K562 (cell line): ENCODE measurements at regions not wholly inside any gene's neighbourhood (a gene's known extent, or its start where the extent isn't known, plus 50 kb on each side); places are given as distances from the start of the nearest gene placed in this dataset.

Source experiments
- ARID1B ChIP-seq: fragments of 450-650 bp; IDR thresholded peaks from 2 replicates; pipeline ENCODE4 v1.6.1; 2016; ENCODE audit warnings: antibody characterized with exemption, mild to moderate bottlenecking, inconsistent platforms
- ARID2 ChIP-seq: fragments of 450-650 bp; IDR thresholded peaks from 2 replicates; pipeline ENCODE4 v1.6.1; 2017; ENCODE audit warnings: antibody characterized with exemption, mild to moderate bottlenecking
- CHD2 ChIP-seq: IDR thresholded peaks from 2 replicates; pipeline ENCODE4 v1.6.1; 2011; ENCODE audit warnings: low read depth, low read length
- CREBBP ChIP-seq: IDR thresholded peaks from one replicate; pipeline ENCODE4 v1.6.1; 2012; ENCODE audit warnings: low read depth, mild to moderate bottlenecking, control low read depth, inconsistent platforms, low read length
- EWSR1 ChIP-seq: fragments of 450-650 bp; IDR thresholded peaks from 2 replicates; pipeline ENCODE4 v1.6.1; 2018; ENCODE audit warnings: borderline replicate concordance, mild to moderate bottlenecking, low read depth, moderate library complexity; ENCODE audit not compliant: partially characterized antibody
- GABPA ChIP-seq: fragments of 200-800 bp; sonication (Bioruptor generic); conservative IDR thresholded peaks from 2 replicates; pipeline ENCODE4 v1.6.1; 2016; ENCODE audit warnings: low read depth, missing genetic modification characterization, missing compliant biosample characterization
- HMBOX1 ChIP-seq: sonication (generic); IDR thresholded peaks from 2 replicates; pipeline ENCODE4 v1.6.1; 2016
- IFI16 ChIP-seq: fragments of 250-450 bp; sonication (Bioruptor Pico); IDR thresholded peaks from 2 replicates; pipeline ENCODE4 v2.1.2; 2022; ENCODE audit warnings: mild to moderate bottlenecking, inconsistent platforms
- JUND ChIP-seq, 2 experiments: IDR thresholded peaks; 2 replicates in 1 of 2; 3 replicates in 1 of 2; pipeline ENCODE4 v1.6.1; 2011; ENCODE audit warnings: borderline replicate concordance in 2 of 2, low read depth in 2 of 2, low read length in 2 of 2, improper control_type of control experiment in 1 of 2, missing biosample characterization in 1 of 2, missing genetic modification characterization in 1 of 2, missing genetic modification reagents in 1 of 2
- KLF6 ChIP-seq: fragments of 250-450 bp; sonication (Bioruptor Pico); IDR thresholded peaks from 2 replicates; pipeline ENCODE4 v1.4.0; 2020; ENCODE audit warnings: mild to moderate bottlenecking, moderate library complexity, borderline replicate concordance
- NCOA1 ChIP-seq: fragments of 450-650 bp; IDR thresholded peaks from 2 replicates; pipeline ENCODE4 v1.6.1; 2016; ENCODE audit warnings: low read depth
- NCOR1 ChIP-seq: fragments of 450-650 bp; IDR thresholded peaks from 2 replicates; pipeline ENCODE4 v1.6.1; 2016; ENCODE audit warnings: mild to moderate bottlenecking, moderate library complexity
- NR2C1 ChIP-seq, 2 experiments: fragments of 450-650 bp; IDR thresholded peaks; 2 replicates each; pipeline ENCODE4 v1.6.1; 2017; ENCODE audit warnings: mild to moderate bottlenecking in 2 of 2, antibody characterized with exemption in 1 of 2, inconsistent platforms in 1 of 2, missing compliant biosample characterization in 1 of 2, missing genetic modification characterization in 1 of 2
- PBX2 ChIP-seq, 2 experiments: IDR thresholded peaks in 1 of 2; conservative IDR thresholded peaks in 1 of 2; 2 replicates each; pipeline ENCODE4 v1.6.1; 2016; ENCODE audit warnings: low read depth in 2 of 2, mild to moderate bottlenecking in 1 of 2, missing compliant biosample characterization in 1 of 2, missing genetic modification characterization in 1 of 2, moderate library complexity in 1 of 2
- POLR2B ChIP-seq: fragments of 450-650 bp; IDR thresholded peaks from 2 replicates; pipeline ENCODE4 v1.6.1; 2018; ENCODE audit warnings: low read depth; ENCODE audit not compliant: partially characterized antibody
- RBM14 ChIP-seq: fragments of 200-400 bp; formaldehyde crosslinking; IDR thresholded peaks from 2 replicates; pipeline ENCODE4 v1.6.1; 2018; ENCODE audit warnings: low read depth, mild to moderate bottlenecking, low read length, moderate library complexity, borderline replicate concordance; ENCODE audit not compliant: insufficient read depth
- SRF ChIP-seq, 2 experiments: fragments of 250-450, 450-650 bp in 1 of 2; sonication (Bioruptor Pico) in 1 of 2; sonication (generic) in 1 of 2; formaldehyde crosslinking; IDR thresholded peaks; 2 replicates each; pipeline versions ENCODE4 v1.5.0 to v1.5.1; 2020 to 2022; ENCODE audit warnings: mild to moderate bottlenecking in 1 of 2, missing genetic modification reagents in 1 of 2
- STAT5A ChIP-seq: IDR thresholded peaks from 2 replicates; pipeline ENCODE4 v1.6.1; 2012; ENCODE audit warnings: low read length, inconsistent platforms, borderline replicate concordance
- TEAD1 ChIP-seq, 2 experiments: fragments of 450-650 bp in 1 of 2; sonication (generic) in 1 of 2; formaldehyde crosslinking; IDR thresholded peaks; 2 replicates each; pipeline versions ENCODE4 v1.4.0 to v1.8.0; 2020 to 2022; ENCODE audit warnings: mild to moderate bottlenecking in 2 of 2, missing genetic modification reagents in 1 of 2
- TRIM28 ChIP-seq: fragments of 450-650 bp; IDR thresholded peaks from 2 replicates; pipeline ENCODE4 v1.6.1; 2017
- ZEB2 ChIP-seq: fragments of 450-650 bp; IDR thresholded peaks from 2 replicates; pipeline ENCODE4 v1.6.1; 2016
- ZNF263 ChIP-seq: sonication (generic); formaldehyde crosslinking; IDR thresholded peaks from 2 replicates; pipeline ENCODE4 v1.8.0; 2022; ENCODE audit warnings: mild to moderate bottlenecking, missing genetic modification reagents, borderline replicate concordance
- ZNF282 ChIP-seq: sonication (generic); formaldehyde crosslinking; IDR thresholded peaks from 2 replicates; pipeline ENCODE4 v1.8.1; 2023; ENCODE audit warnings: missing genetic modification reagents
- ZNF507 ChIP-seq: conservative IDR thresholded peaks from 2 replicates; pipeline ENCODE4 v1.6.1; 2017; ENCODE audit warnings: missing genetic modification characterization, missing compliant biosample characterization
- ZNF830 ChIP-seq: fragments of 250-450 bp; sonication (Bioruptor Pico); IDR thresholded peaks from 2 replicates; pipeline ENCODE4 v1.5.0; 2021; ENCODE audit warnings: mild to moderate bottlenecking

GRCh38 chr6:147449405-147450161 lies 58.9 kb upstream of the SAMD5 start (continued):
- TF ChIP-seq EWSR1 (no peak), TRIM28 (no peak), HMBOX1 (peak; percentile 44; the same call in 1 of the 2 replicates), KLF6 (CRISPR knock-in tag) (peak; percentile 98), CREBBP (no peak), JUND (IDR thresholded peaks at IDR 0.05; ENCODE audit: borderline replicate concordance, low read depth, low read length) (peak; percentile 6; the same call in 1 of the 2 replicates), JUND (tag; IDR thresholded peaks at IDR 0.05; ENCODE audit: borderline replicate concordance, low read depth, low read length) (no peak; the same call in 1 of the 3 replicates), IFI16 (CRISPR knock-in tag) (no peak), PBX2 (CRISPR knock-in tag; IDR thresholded peaks at IDR 0.05; ENCODE audit: low read depth) (no peak), PBX2 (tag; conservative IDR thresholded peaks at IDR 0.05; ENCODE audit: low read depth) (peak; percentile 38; the same call in 1 of the 2 replicates), ARID1B (no peak), TEAD1 (CRISPR knock-in tag; IDR thresholded peaks at IDR 0.05) (peak in 1 of 2 experiments; percentile 98; a peak in 2 of 4 replicates), ZNF507 (tag) (peak; percentile 60), ZNF282 (no peak), RBM14 (no peak), SRF (CRISPR knock-in tag; IDR thresholded peaks at IDR 0.05) (peak; percentile 86 to 98), ZNF830 (CRISPR knock-in tag) (peak; percentile 83; the same call in 1 of the 2 replicates), ZEB2 (no peak), ARID2 (no peak), STAT5A (no peak), POLR2B (no peak), GABPA (tag) (peak; percentile 60), NCOA1 (no peak), NCOR1 (no peak), CHD2 (no peak), ZNF263 (CRISPR knock-in tag) (no peak), NR2C1 (IDR thresholded peaks at IDR 0.05) (no peak), NR2C1 (tag; IDR thresholded peaks at IDR 0.05) (peak; percentile 95)
